K562 (cell line): ENCODE measurements at regions not wholly inside any gene's neighbourhood (a gene's known extent, or its start where the extent isn't known, plus 50 kb on each side); places are given as distances from the start of the nearest gene placed in this dataset.

ENCODE experiments used
- ATAC-seq: fragments of 200-7000 bp; cut with Tn5 transposase; 3 replicates; pipeline ENCODE4 v1.9.1; 2020; ENCODE audit warnings: moderate library complexity
- BruUV-seq: library from RNA; stranded (reverse); fragments of 400-500 nt; replicated peaks from 2 replicates; lab custom pipeline; 2021; lab: Mats Ljungman, UMichigan
- CTCF ChIA-PET: fragments of 300-600 bp; formaldehyde crosslinking; extraction: SDS; loops from one replicate; lab custom pipeline; 2021; ENCODE audit warnings: low intra/inter-chr PET ratio; lab: Yijun Ruan, JAX
- POLR2A ChIA-PET: fragments of 300-600, 350-650 bp; sonication (Branson Sonifier 250); formaldehyde crosslinking; extraction: SDS; loops from one replicate; lab custom pipeline; 2021; ENCODE audit warnings: antibody characterized with exemption, inconsistent platforms; lab: Yijun Ruan, JAX
- DNase-seq, 4 experiments: peaks; one replicate each; pipeline versions ENCODE4 v3.0.0 to v3.0.0-alpha.2; 2011 to 2018; ENCODE audit warnings: low spot score in 3 of 4, mixed read lengths in 3 of 4; ENCODE audit errors: extremely low read depth in 1 of 4
- FAIRE-seq: peaks from 2 replicates; lab custom pipeline; 2011; peaks lifted over from hg19 to GRCh38; lab: Jason Lieb, UNC
- H2AFZ ChIP-seq: 2 replicates; pipeline ENCODE4 v1.6.0; 2011; ENCODE audit warnings: low read depth, low read length, control low read depth, inconsistent platforms
- H3K27ac ChIP-seq: fragments of 200-600 bp; 3 replicates; pipeline ENCODE4 v1.8.0; 2011; ENCODE audit warnings: low read depth, mild to moderate bottlenecking, control low read depth, inconsistent platforms, low read length, moderate library complexity, mixed read lengths; ENCODE audit errors: extremely low read depth
- H3K27me3 ChIP-seq, 2 experiments: fragments of 300-600 bp in 1 of 2; 2 replicates in 1 of 2; 3 replicates in 1 of 2; pipeline versions ENCODE4 v1.6.0 to v1.8.0; 2011; ENCODE audit warnings: inconsistent platforms in 2 of 2, low read length in 2 of 2, mild to moderate bottlenecking in 1 of 2, mixed read lengths in 1 of 2, moderate library complexity in 1 of 2; ENCODE audit not compliant: control insufficient read depth in 2 of 2, insufficient read depth in 2 of 2
- H3K36me3 ChIP-seq: fragments of 300-600 bp; 3 replicates; pipeline ENCODE4 v1.8.0; 2011; ENCODE audit warnings: mild to moderate bottlenecking, low read length, inconsistent platforms; ENCODE audit not compliant: control insufficient read depth, insufficient read depth
- H3K4me1 ChIP-seq, 2 experiments: fragments of 200-600 bp in 1 of 2; replicated peaks in 1 of 2; 2 replicates in 1 of 2; 3 replicates in 1 of 2; pipeline versions ENCODE4 v1.5.1 to v1.8.0; 2011; ENCODE audit warnings: inconsistent platforms in 2 of 2, low read length in 2 of 2, mild to moderate bottlenecking in 1 of 2, mixed read lengths in 1 of 2, moderate library complexity in 1 of 2; ENCODE audit not compliant: control insufficient read depth in 2 of 2, insufficient read depth in 2 of 2
- H3K4me2 ChIP-seq: 2 replicates; pipeline ENCODE4 v1.6.1; 2011; ENCODE audit warnings: low read length, control low read depth, inconsistent platforms, mixed read lengths; ENCODE audit not compliant: insufficient read depth
- H3K4me3 ChIP-seq: fragments of 200-600 bp; sonication (generic), shearing (Covaris generic); 2 replicates; pipeline ENCODE4 v1.5.1; 2016; ENCODE audit warnings: control low read depth, inconsistent platforms
- H3K79me2 ChIP-seq: fragments of 200-600 bp; 3 replicates; pipeline ENCODE4 v1.8.0; 2011; ENCODE audit warnings: low read length, inconsistent platforms; ENCODE audit not compliant: control insufficient read depth, insufficient read depth
- H3K9ac ChIP-seq, 2 experiments: 2 replicates each; pipeline versions ENCODE4 v1.6.0 to v1.6.1; 2011; ENCODE audit warnings: low read depth in 2 of 2, low read length in 2 of 2, control low read depth in 1 of 2, inconsistent platforms in 1 of 2, mild to moderate bottlenecking in 1 of 2, mixed read lengths in 1 of 2; ENCODE audit not compliant: insufficient read depth in 1 of 2
- H3K9me1 ChIP-seq: one replicate; pipeline ENCODE4 v1.6.0; 2011; ENCODE audit warnings: inconsistent platforms, mild to moderate bottlenecking, low read length, moderate library complexity; ENCODE audit not compliant: control insufficient read depth, insufficient read depth
- H3K9me3 ChIP-seq: replicated peaks from 2 replicates; pipeline ENCODE4 v1.5.1; 2011; ENCODE audit warnings: low read depth, low read length, inconsistent platforms; ENCODE audit not compliant: control insufficient read depth, insufficient read depth
- H4K20me1 ChIP-seq: replicated peaks from 2 replicates; pipeline ENCODE4 v1.6.1; 2011; ENCODE audit warnings: low read length, inconsistent platforms, mixed read lengths; ENCODE audit not compliant: control insufficient read depth, insufficient read depth
- C11orf30 ChIP-seq: fragments of 450-650 bp; IDR thresholded peaks from 2 replicates; pipeline ENCODE4 v1.6.1; 2016; ENCODE audit warnings: low read depth, mild to moderate bottlenecking
- ETV6 ChIP-seq, 3 experiments: fragments of 150-350 bp in 1 of 3; sonication (generic) in 1 of 3; formaldehyde crosslinking in 1 of 3; IDR thresholded peaks; 2 replicates each; pipeline versions ENCODE4 v1.6.1 to v1.8.0; 2014 to 2022; ENCODE audit warnings: borderline replicate concordance in 2 of 3, low read depth in 2 of 3, antibody characterized with exemption in 1 of 3, low read length in 1 of 3, mild to moderate bottlenecking in 1 of 3, missing genetic modification reagents in 1 of 3
- MECOM ChIP-seq: fragments of 250-450 bp; sonication (Bioruptor Pico); IDR thresholded peaks from 2 replicates; pipeline ENCODE4 v1.8.0; 2022; ENCODE audit warnings: inconsistent platforms
- WGBS: fragments of 100-300 bp; shearing (Covaris generic); methylation state at CpG from one replicate; pipeline ENCODE4 v1.1.6; 2016; ENCODE audit warnings: low coverage, mixed read lengths; ENCODE audit not compliant: insufficient coverage; ENCODE audit errors: missing lambda C conversion rate; 5-methylcytosine and 5-hydroxymethylcytosine counted together
- in situ Hi-C: fragments of 300-500 bp; cut with MboI; formaldehyde crosslinking; loops from 4 replicates; pipeline ENCODE4 v1.15.0; 2018; ENCODE audit warnings: inconsistent platforms, mixed read lengths
- intact Hi-C: fragments of 100-400 bp; cut with micrococcal nuclease; formaldehyde crosslinking; loops from 2 replicates; pipeline ENCODE4 v1.14.2; 2022
- TF ChIP-seq, protein P1 (sequence below): fragments of 200-600 bp; sonication (generic); IDR thresholded peaks from one replicate; pipeline ENCODE4 v1.6.1; 2012; ENCODE audit warnings: mild to moderate bottlenecking, low read depth, low read length, inconsistent platforms
- TF ChIP-seq, protein P2 (sequence below): sonication (generic); formaldehyde crosslinking; IDR thresholded peaks from 2 replicates; pipeline ENCODE4 v1.8.0; 2023; ENCODE audit warnings: missing genetic modification reagents, mild to moderate bottlenecking, borderline replicate concordance

DNA sequence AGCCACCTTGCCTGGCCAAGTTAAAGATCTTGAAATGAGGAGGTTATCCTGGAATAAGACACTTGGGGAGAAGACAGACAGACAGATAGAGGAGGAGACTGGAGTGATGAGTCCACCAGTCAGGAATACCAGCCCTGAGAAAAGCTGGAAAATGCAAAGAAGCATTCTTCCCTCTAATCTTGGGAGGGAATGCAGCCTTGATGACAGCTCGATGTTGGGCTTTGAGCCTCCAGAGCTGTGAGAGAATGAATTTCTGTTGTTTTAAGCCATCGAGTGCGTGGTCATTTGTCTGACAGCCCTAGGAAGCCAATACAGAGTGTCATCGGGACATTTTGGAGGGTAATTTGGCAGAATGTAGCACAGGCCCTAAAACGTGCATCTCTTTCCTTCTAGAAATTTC, 199.1 kb upstream of the IER5L start:
- no peak overlapping the region for H3K4me2 ChIP-seq
- H3K27me3 ChIP-seq: peaks cover 7 to 24% of the 10 kb centered on the region in 2 experiments
- no peaks in the 10 kb centered on the region for H3K9me1 ChIP-seq
- WGBS: 3% methylated on average over 5 of the region's 5 CpGs
- ATAC-seq (no peak), DNase-seq (no peak), FAIRE-seq (no peak)
- no peak overlapping the region for H3K9ac ChIP-seq
- H4K20me1 ChIP-seq: no peaks in the 10 kb centered on the region
- ChIA-PET CTCF (no interaction called here), POLR2A (interaction anchor here (0.6 kb wide), 1 partner anchor 178 kb away, joined by 3 read pairs; no protein-coding TSS in a partner anchor)
- H3K4me3 ChIP-seq: no peak overlapping the region
- no TSS peak for BruUV-seq
- H3K27ac ChIP-seq: no peak overlapping the region
- intact Hi-C loops: no loop called here
- H3K36me3 ChIP-seq: no peaks in the 10 kb centered on the region
- in situ Hi-C loops: no loop called here
- peaks cover 0 to 4% of the 10 kb centered on the region in 2 experiments; a peak in 2 of 5 replicates for H3K4me1 ChIP-seq
- H3K9me3 ChIP-seq: no peaks in the 10 kb centered on the region
- H2AFZ ChIP-seq: no peak overlapping the region
- H3K79me2 ChIP-seq: no peaks in the 10 kb centered on the region
- TF ChIP-seq, protein P1, sequence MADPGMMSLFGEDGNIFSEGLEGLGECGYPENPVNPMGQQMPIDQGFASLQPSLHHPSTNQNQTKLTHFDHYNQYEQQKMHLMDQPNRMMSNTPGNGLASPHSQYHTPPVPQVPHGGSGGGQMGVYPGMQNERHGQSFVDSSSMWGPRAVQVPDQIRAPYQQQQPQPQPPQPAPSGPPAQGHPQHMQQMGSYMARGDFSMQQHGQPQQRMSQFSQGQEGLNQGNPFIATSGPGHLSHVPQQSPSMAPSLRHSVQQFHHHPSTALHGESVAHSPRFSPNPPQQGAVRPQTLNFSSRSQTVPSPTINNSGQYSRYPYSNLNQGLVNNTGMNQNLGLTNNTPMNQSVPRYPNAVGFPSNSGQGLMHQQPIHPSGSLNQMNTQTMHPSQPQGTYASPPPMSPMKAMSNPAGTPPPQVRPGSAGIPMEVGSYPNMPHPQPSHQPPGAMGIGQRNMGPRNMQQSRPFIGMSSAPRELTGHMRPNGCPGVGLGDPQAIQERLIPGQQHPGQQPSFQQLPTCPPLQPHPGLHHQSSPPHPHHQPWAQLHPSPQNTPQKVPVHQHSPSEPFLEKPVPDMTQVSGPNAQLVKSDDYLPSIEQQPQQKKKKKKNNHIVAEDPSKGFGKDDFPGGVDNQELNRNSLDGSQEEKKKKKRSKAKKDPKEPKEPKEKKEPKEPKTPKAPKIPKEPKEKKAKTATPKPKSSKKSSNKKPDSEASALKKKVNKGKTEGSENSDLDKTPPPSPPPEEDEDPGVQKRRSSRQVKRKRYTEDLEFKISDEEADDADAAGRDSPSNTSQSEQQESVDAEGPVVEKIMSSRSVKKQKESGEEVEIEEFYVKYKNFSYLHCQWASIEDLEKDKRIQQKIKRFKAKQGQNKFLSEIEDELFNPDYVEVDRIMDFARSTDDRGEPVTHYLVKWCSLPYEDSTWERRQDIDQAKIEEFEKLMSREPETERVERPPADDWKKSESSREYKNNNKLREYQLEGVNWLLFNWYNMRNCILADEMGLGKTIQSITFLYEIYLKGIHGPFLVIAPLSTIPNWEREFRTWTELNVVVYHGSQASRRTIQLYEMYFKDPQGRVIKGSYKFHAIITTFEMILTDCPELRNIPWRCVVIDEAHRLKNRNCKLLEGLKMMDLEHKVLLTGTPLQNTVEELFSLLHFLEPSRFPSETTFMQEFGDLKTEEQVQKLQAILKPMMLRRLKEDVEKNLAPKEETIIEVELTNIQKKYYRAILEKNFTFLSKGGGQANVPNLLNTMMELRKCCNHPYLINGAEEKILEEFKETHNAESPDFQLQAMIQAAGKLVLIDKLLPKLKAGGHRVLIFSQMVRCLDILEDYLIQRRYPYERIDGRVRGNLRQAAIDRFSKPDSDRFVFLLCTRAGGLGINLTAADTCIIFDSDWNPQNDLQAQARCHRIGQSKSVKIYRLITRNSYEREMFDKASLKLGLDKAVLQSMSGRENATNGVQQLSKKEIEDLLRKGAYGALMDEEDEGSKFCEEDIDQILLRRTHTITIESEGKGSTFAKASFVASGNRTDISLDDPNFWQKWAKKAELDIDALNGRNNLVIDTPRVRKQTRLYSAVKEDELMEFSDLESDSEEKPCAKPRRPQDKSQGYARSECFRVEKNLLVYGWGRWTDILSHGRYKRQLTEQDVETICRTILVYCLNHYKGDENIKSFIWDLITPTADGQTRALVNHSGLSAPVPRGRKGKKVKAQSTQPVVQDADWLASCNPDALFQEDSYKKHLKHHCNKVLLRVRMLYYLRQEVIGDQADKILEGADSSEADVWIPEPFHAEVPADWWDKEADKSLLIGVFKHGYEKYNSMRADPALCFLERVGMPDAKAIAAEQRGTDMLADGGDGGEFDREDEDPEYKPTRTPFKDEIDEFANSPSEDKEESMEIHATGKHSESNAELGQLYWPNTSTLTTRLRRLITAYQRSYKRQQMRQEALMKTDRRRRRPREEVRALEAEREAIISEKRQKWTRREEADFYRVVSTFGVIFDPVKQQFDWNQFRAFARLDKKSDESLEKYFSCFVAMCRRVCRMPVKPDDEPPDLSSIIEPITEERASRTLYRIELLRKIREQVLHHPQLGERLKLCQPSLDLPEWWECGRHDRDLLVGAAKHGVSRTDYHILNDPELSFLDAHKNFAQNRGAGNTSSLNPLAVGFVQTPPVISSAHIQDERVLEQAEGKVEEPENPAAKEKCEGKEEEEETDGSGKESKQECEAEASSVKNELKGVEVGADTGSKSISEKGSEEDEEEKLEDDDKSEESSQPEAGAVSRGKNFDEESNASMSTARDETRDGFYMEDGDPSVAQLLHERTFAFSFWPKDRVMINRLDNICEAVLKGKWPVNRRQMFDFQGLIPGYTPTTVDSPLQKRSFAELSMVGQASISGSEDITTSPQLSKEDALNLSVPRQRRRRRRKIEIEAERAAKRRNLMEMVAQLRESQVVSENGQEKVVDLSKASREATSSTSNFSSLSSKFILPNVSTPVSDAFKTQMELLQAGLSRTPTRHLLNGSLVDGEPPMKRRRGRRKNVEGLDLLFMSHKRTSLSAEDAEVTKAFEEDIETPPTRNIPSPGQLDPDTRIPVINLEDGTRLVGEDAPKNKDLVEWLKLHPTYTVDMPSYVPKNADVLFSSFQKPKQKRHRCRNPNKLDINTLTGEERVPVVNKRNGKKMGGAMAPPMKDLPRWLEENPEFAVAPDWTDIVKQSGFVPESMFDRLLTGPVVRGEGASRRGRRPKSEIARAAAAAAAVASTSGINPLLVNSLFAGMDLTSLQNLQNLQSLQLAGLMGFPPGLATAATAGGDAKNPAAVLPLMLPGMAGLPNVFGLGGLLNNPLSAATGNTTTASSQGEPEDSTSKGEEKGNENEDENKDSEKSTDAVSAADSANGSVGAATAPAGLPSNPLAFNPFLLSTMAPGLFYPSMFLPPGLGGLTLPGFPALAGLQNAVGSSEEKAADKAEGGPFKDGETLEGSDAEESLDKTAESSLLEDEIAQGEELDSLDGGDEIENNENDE: no peak
- TF ChIP-seq, protein P2, sequence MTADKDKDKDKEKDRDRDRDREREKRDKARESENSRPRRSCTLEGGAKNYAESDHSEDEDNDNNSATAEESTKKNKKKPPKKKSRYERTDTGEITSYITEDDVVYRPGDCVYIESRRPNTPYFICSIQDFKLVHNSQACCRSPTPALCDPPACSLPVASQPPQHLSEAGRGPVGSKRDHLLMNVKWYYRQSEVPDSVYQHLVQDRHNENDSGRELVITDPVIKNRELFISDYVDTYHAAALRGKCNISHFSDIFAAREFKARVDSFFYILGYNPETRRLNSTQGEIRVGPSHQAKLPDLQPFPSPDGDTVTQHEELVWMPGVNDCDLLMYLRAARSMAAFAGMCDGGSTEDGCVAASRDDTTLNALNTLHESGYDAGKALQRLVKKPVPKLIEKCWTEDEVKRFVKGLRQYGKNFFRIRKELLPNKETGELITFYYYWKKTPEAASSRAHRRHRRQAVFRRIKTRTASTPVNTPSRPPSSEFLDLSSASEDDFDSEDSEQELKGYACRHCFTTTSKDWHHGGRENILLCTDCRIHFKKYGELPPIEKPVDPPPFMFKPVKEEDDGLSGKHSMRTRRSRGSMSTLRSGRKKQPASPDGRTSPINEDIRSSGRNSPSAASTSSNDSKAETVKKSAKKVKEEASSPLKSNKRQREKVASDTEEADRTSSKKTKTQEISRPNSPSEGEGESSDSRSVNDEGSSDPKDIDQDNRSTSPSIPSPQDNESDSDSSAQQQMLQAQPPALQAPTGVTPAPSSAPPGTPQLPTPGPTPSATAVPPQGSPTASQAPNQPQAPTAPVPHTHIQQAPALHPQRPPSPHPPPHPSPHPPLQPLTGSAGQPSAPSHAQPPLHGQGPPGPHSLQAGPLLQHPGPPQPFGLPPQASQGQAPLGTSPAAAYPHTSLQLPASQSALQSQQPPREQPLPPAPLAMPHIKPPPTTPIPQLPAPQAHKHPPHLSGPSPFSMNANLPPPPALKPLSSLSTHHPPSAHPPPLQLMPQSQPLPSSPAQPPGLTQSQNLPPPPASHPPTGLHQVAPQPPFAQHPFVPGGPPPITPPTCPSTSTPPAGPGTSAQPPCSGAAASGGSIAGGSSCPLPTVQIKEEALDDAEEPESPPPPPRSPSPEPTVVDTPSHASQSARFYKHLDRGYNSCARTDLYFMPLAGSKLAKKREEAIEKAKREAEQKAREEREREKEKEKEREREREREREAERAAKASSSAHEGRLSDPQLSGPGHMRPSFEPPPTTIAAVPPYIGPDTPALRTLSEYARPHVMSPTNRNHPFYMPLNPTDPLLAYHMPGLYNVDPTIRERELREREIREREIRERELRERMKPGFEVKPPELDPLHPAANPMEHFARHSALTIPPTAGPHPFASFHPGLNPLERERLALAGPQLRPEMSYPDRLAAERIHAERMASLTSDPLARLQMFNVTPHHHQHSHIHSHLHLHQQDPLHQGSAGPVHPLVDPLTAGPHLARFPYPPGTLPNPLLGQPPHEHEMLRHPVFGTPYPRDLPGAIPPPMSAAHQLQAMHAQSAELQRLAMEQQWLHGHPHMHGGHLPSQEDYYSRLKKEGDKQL (CRISPR knock-in tag): no peak
- TF ChIP-seq C11orf30: no peak
- no peak for TF ChIP-seq MECOM (CRISPR knock-in tag)
- no peak for TF ChIP-seq ETV6 (IDR thresholded peaks at IDR 0.05; ENCODE audit: borderline replicate concordance in 1 of 2, low read depth in 2 of 2, low read length in 1 of 2)
- TF ChIP-seq ETV6 (CRISPR knock-in tag; IDR thresholded peaks at IDR 0.05; ENCODE audit: borderline replicate concordance): no peak
